ENCODE measurements at regions not wholly inside any gene's neighbourhood (a gene's known extent, or its start where the extent isn't known, plus 50 kb on each side); places are given as distances from the start of the nearest gene placed in this dataset.

- Histone ChIP-seq H3K4me3 (ENCODE audit: control insufficient read depth in 2 of 3, extremely low read depth in 1 of 3, insufficient read depth in 2 of 3, low read depth in 1 of 3, low read length in 3 of 3) (no peak overlapping the region), H3K36me3 (ENCODE audit: control insufficient read depth in 2 of 2, extremely low read depth in 1 of 2, insufficient read depth in 2 of 2, low read length in 2 of 2) (no peaks in the 10 kb centered on the region), H3K27ac (ENCODE audit: control insufficient read depth, insufficient read depth, low read length) (no peak overlapping the region)
Measured at GRCh38 chrX:96563646-96564045, 121.0 kb upstream of the DIAPH2 start.

DNA sequence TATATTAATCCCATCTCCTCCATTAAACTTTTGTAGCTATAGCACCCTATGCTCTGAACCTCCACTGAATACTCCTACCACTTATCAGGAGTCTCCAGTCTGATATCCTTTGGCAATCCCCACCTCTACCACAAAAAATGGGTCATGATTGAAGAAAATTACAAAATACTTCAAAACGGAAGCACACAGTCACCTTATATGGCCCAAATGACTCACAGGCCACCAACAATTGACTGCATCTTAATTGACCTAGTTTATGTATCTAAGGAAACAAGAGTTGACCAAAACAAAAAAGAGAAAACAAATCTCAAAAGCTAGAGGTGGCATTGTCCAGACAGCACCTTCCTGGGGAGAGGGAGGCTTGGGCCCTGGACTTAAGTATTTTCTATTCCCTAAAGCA lies 120.0 kb upstream of the DIAPH2 start:
- Histone ChIP-seq H3K9me3 (ENCODE audit: control insufficient read depth, low read depth, low read length) (no peaks in the 10 kb centered on the region), H3K4me3 (ENCODE audit: control insufficient read depth in 2 of 3, extremely low read depth in 1 of 3, insufficient read depth in 2 of 3, low read depth in 1 of 3, low read length in 3 of 3) (no peak overlapping the region), H3K9ac (ENCODE audit: control insufficient read depth, extremely low read depth, insufficient read depth, low read length) (no peak overlapping the region), H3K9me1 (ENCODE audit: control insufficient read depth, extremely low read depth, insufficient read depth, low read length) (no peaks in the 10 kb centered on the region), H3K27ac (ENCODE audit: control insufficient read depth, insufficient read depth, low read length) (no peak overlapping the region), H3K79me2 (ENCODE audit: control insufficient read depth, insufficient read depth, low read length) (no peaks in the 10 kb centered on the region), H4K20me1 (ENCODE audit: control insufficient read depth, extremely low read depth, insufficient read depth, low read length) (no peaks in the 10 kb centered on the region), H2AFZ (ENCODE audit: control insufficient read depth, low read length) (no peak overlapping the region), H3K4me2 (ENCODE audit: control insufficient read depth, extremely low read depth, insufficient read depth, low read depth, low read length) (no peak overlapping the region), H3K27me3 (ENCODE audit: control insufficient read depth, extremely low read depth, insufficient read depth, low read length) (no peaks in the 10 kb centered on the region), H3K36me3 (ENCODE audit: control insufficient read depth in 2 of 2, extremely low read depth in 1 of 2, insufficient read depth in 2 of 2, low read length in 2 of 2) (no peaks in the 10 kb centered on the region), H3K4me1 (ENCODE audit: control insufficient read depth, extremely low read depth, insufficient read depth, low read length) (no peaks in the 10 kb centered on the region)
- no peak for FAIRE-seq
- DNase-seq (ENCODE audit: low read depth, low spot score) = no peak
- dilution Hi-C loops (cut with MboI; ENCODE audit: extremely low pct_ligation_motif_present, low sequenced_read_pairs) = no loop called here
- no peak for TF ChIP-seq CTCF (optimal IDR thresholded peaks at IDR 0.05 in 1 of 3, IDR thresholded peaks at IDR 0.05 in 1 of 3, conservative IDR thresholded peaks at IDR 0.05 in 1 of 3; ENCODE audit: extremely low read depth in 1 of 3, insufficient read depth in 2 of 3, low read length in 3 of 3)
- TF ChIP-seq EZH2 (IDR thresholded peaks at IDR 0.05; ENCODE audit: low read length) = no peak

More at GRCh38 chrX:96563646-96564045, 121.0 kb upstream of the DIAPH2 start:
- dilution Hi-C loops (cut with MboI; ENCODE audit: extremely low pct_ligation_motif_present, low sequenced_read_pairs) = no loop called here
- Histone ChIP-seq H4K20me1 (ENCODE audit: control insufficient read depth, extremely low read depth, insufficient read depth, low read length) (no peaks in the 10 kb centered on the region), H2AFZ (ENCODE audit: control insufficient read depth, low read length) (no peak overlapping the region), H3K9me3 (ENCODE audit: control insufficient read depth, low read depth, low read length) (no peaks in the 10 kb centered on the region), H3K4me1 (ENCODE audit: control insufficient read depth, extremely low read depth, insufficient read depth, low read length) (no peaks in the 10 kb centered on the region), H3K9me1 (ENCODE audit: control insufficient read depth, extremely low read depth, insufficient read depth, low read length) (no peaks in the 10 kb centered on the region), H3K79me2 (ENCODE audit: control insufficient read depth, insufficient read depth, low read length) (no peaks in the 10 kb centered on the region), H3K27me3 (ENCODE audit: control insufficient read depth, extremely low read depth, insufficient read depth, low read length) (no peaks in the 10 kb centered on the region), H3K9ac (ENCODE audit: control insufficient read depth, extremely low read depth, insufficient read depth, low read length) (no peak overlapping the region), H3K4me2 (ENCODE audit: control insufficient read depth, extremely low read depth, insufficient read depth, low read depth, low read length) (no peak overlapping the region)
- FAIRE-seq (no peak), DNase-seq (ENCODE audit: low read depth, low spot score) (no peak)
- TF ChIP-seq EZH2 (IDR thresholded peaks at IDR 0.05; ENCODE audit: low read length) = no peak
- TF ChIP-seq CTCF (optimal IDR thresholded peaks at IDR 0.05 in 1 of 3, IDR thresholded peaks at IDR 0.05 in 1 of 3, conservative IDR thresholded peaks at IDR 0.05 in 1 of 3; ENCODE audit: extremely low read depth in 1 of 3, insufficient read depth in 2 of 3, low read length in 3 of 3) = no peak

Data from keratinocyte (primary cell).